HG03066 (cell line): ENCODE measurements at regions not wholly inside any gene's neighbourhood (a gene's known extent, or its start where the extent isn't known, plus 50 kb on each side); places are given as distances from the start of the nearest gene placed in this dataset.

Experiments
- ATAC-seq: cut with Tn5 transposase; IDR thresholded peaks from one replicate; pipeline ENCODE4 v1.9.1; 2021; ENCODE audit warnings: low read depth; ENCODE audit not compliant: unreplicated experiment

GRCh38 chr15:62912282-62912681 lies 130.3 kb upstream of the TPM1 start:
- no peak for ATAC-seq

GRCh38 chr15:62912808-62913207 lies 129.7 kb upstream of the TPM1 start:
- no peak for ATAC-seq

DNA sequence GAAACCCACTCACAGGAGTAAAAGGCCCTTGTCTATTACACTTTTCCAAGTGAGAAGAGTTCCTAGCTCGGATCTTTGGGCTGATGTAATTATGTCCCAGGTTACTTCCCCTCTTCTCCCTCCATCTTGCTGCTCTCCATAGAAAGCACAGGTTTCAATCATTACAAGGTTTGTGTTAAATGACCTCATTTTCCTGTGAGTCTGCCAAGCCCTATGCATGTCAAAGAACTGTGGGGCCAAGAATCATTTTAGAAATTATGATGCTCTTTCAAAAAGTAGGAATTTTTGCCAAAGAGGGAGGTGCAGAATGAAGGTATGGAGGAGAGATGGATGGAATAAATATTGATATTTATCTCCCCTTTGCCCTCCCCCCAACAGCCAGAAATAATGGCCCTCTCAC lies 129.3 kb upstream of the TPM1 start:
- ATAC-seq, result no peak

- ATAC-seq, result no peak
Observed at GRCh38 chr15:62914461-62915079, 128.0 kb upstream of the TPM1 start.

GRCh38 chr15:62920682-62921502 lies 121.7 kb upstream of the TPM1 start:
- no peak for ATAC-seq

GRCh38 chr15:62922514-62922913 lies 120.0 kb upstream of the TPM1 start:
- no peak for ATAC-seq

DNA sequence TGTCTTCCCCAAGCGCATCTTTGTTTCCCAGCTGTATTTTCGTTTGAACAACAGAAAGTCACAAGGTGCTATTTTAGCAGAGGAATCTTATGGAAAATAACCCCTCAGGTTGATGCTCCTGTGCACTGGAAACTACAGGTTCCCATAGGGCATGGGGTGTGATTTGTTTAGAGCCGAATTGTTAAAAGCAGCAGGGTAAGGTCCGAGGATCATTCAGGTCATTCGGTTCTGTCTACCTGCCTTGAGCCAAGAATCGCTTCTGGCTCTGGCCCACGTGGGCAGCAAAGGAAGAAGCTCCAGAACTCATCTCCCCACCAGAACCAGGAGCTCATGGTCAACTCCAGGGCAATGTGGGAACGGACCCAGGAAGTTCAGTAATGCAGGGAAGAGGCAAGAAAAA lies 116.7 kb upstream of the TPM1 start:
- ATAC-seq, result no peak

DNA sequence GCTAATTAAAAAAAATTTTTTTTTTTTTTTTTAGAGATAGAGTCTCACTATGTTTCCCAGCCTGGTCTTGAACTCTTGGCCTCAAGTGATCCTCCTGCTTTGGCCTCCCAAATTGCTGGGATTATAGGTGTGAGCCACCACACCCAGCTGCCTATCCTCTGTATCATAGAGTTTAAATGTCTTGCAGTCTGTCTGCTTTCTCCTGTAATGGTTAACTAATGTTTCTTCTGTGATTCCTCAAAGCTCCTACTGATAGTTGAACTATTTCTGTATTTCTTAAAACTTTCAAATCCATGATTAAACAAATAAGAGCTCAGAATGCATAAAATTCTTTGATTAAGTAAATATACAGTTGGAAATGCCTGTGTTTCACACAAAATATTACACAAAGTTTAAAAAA lies 115.4 kb upstream of the TPM1 start:
- no peak for ATAC-seq

GRCh38 chr15:62927836-62928235 lies 114.7 kb upstream of the TPM1 start:
- ATAC-seq, result no peak

GRCh38 chr15:62928242-62928999 lies 114.1 kb upstream of the TPM1 start:
- ATAC-seq, result no peak

DNA sequence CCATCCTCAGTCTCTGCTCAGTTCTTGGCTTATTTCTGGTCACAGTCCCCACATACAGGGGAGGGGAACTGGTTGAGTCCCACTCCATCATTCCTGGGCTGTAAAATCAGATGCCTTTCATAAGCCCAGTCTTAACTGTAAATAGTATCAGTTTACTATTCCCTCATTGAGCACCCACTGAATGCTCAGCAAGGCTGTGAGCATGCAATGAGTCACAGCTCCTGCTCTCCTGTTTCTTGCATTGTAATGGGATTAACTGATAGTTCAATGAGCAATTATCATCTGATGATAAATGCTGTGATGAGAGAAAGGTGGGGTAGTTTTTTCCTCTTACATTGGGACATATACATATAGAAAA lies 113.6 kb upstream of the TPM1 start:
- ATAC-seq, result no peak

DNA sequence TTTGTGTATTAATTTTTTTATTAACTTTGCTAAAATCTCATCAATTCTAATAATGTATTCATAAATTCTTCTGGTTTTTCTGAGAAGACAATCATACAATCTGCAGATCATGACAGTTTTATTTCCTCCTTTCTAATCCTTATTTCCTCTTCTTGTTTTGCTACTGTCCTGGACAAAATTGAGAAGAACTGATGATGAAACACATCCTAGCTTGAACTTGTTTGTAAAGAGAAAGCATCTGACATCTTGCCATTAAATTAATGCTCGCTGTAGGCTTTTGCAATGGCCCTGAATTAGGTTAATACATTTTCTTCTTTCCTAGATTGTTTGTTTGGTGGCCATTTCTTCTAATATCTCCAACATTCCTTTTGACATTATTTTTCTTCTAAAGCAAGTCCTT lies 110.9 kb upstream of the TPM1 start:
- no peak for ATAC-seq

DNA sequence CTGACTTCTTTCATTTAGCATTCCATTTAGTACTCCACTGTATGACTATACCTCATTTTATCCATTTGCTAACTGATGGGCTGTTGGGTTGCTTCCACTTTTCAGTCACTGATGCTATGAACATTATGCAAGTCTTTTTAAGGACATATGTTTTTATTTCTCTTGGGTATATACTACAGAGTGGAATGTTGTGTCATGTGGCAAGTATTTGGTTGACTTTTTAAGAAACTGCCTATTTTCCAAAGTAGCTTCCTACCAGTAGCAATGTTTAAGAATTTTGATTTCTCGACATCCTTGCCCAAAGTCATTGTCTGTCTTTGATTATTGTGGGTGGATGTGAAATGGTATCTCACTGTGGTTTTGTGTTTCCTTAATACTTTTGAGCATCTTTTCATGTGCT lies 110.1 kb upstream of the TPM1 start:
- no peak for ATAC-seq

GRCh38 chr15:62933386-62933785 lies 109.2 kb upstream of the TPM1 start:
- no peak for ATAC-seq

GRCh38 chr15:62934236-62934971 lies 108.1 kb upstream of the TPM1 start:
- ATAC-seq, result no peak

- ATAC-seq, result no peak
Observed at GRCh38 chr15:62935300-62936081, 107.1 kb upstream of the TPM1 start.

GRCh38 chr15:62938825-62939224 lies 103.7 kb upstream of the TPM1 start:
- no peak for ATAC-seq

DNA sequence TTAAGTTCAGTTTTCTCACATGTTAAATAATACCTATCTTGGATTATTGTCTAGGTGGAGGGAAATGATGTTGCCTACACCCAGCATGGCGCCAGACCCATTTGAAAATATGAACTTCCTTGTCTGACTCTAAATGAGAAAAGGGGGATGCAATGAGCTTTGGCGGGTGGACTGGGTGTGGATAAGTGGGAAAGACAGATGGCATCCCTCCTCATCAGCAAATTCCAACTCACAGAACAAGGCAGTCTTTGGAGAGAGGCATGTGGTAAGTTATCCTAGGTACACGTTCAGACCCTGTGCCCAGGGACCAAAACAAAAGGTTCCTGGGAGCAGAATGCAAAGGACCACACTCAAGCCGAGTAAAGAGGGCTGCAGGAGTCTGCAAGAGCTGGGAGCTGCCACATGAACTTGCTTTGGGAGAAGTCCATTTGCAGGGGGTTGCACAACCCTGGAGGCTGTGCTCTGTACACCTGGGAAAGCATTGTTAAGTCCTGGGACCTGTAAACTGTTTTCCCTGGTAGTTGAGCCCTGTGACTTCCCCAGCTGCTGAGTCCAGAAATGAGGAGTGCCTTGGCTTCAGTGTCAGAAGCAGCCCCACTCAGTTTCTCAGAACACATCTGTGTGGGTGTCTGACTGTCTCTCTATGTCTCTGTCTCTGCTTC lies 102.3 kb upstream of the TPM1 start:
- no peak for ATAC-seq

- no peak for ATAC-seq
Observed at GRCh38 chr15:62940755-62941361, 101.7 kb upstream of the TPM1 start.
